Osteoblast (primary cell): ENCODE measurements at regions not wholly inside any gene's neighbourhood (a gene's known extent, or its start where the extent isn't known, plus 50 kb on each side); places are given as distances from the start of the nearest gene placed in this dataset.
A peak's percentile ranks its signal among the peaks of the same experiment; 100 is the strongest.

Experiments
- DNase-seq: peaks from one replicate; pipeline ENCODE4 v3.0.0; 2011; ENCODE audit warnings: low spot score, mixed read lengths; ENCODE audit not compliant: insufficient read length; ENCODE audit errors: missing footprints
- H2AFZ ChIP-seq: 2 replicates; pipeline ENCODE4 v1.6.0; 2011; ENCODE audit warnings: mild to moderate bottlenecking, low read length
- H3K27ac ChIP-seq: 2 replicates; pipeline ENCODE4 v1.5.1; 2011; ENCODE audit warnings: mild to moderate bottlenecking, low read depth, low read length, moderate library complexity
- H3K27me3 ChIP-seq: 2 replicates; pipeline ENCODE4 v1.6.0; 2012; ENCODE audit warnings: mild to moderate bottlenecking, control low read depth, inconsistent platforms, low read length, moderate library complexity; ENCODE audit not compliant: insufficient read depth
- H3K36me3 ChIP-seq: 2 replicates; pipeline ENCODE4 v1.5.1; 2011; ENCODE audit warnings: mild to moderate bottlenecking, low read length, control low read depth, moderate library complexity; ENCODE audit not compliant: insufficient read depth
- H3K4me1 ChIP-seq: 2 replicates; pipeline ENCODE4 v1.5.1; 2011; ENCODE audit warnings: mild to moderate bottlenecking, low read length, control low read depth, moderate library complexity; ENCODE audit not compliant: insufficient read depth
- H3K4me2 ChIP-seq: 2 replicates; pipeline ENCODE4 v1.6.0; 2011; ENCODE audit warnings: mild to moderate bottlenecking, low read length; ENCODE audit not compliant: insufficient read depth
- H3K4me3 ChIP-seq: fragments of 200-600 bp; sonication (generic); 3 replicates; pipeline ENCODE4 v1.5.1; 2012; ENCODE audit warnings: mild to moderate bottlenecking, low read length, inconsistent platforms; ENCODE audit not compliant: insufficient read depth
- H3K79me2 ChIP-seq: 2 replicates; pipeline ENCODE4 v1.6.0; 2012; ENCODE audit warnings: mild to moderate bottlenecking, low read length, control low read depth, inconsistent platforms; ENCODE audit not compliant: insufficient read depth
- H3K9me3 ChIP-seq: 2 replicates; pipeline ENCODE4 v1.5.1; 2011; ENCODE audit warnings: low read depth, low read length, control low read depth
- H4K20me1 ChIP-seq: 2 replicates; pipeline ENCODE4 v1.6.0; 2012; ENCODE audit warnings: mild to moderate bottlenecking, low read length, control low read depth; ENCODE audit not compliant: insufficient read depth
- CTCF ChIP-seq: IDR thresholded peaks from 2 replicates; pipeline ENCODE4 v1.5.1; 2011; ENCODE audit warnings: mild to moderate bottlenecking, low read depth, low read length, moderate library complexity; ENCODE audit errors: extremely low read depth

- no peak for TF ChIP-seq CTCF
- H3K27ac ChIP-seq = peak overlapping the region; percentile 72
- no peak overlapping the region for H3K4me2 ChIP-seq
These were observed 168.7 kb upstream of the ITGB1 start for GRCh38 chr10:33126742-33127141.

GRCh38 chr10:33125522-33126517 lies 167.8 kb upstream of the ITGB1 start:
- DNase-seq = peak; percentile 75
- H3K79me2 ChIP-seq = no peaks in the 10 kb centered on the region
- H4K20me1 ChIP-seq = no peaks in the 10 kb centered on the region
- H2AFZ ChIP-seq = peak overlapping the region; percentile 83
- no peak for TF ChIP-seq CTCF
- peak overlapping the region; percentile 11 for H3K4me2 ChIP-seq
- no peaks in the 10 kb centered on the region for H3K9me3 ChIP-seq
- no peaks in the 10 kb centered on the region for H3K27me3 ChIP-seq
- peaks cover 54% of the 10 kb centered on the region for H3K4me1 ChIP-seq
- H3K27ac ChIP-seq = peak overlapping the region; percentile 72
- H3K36me3 ChIP-seq = no peaks in the 10 kb centered on the region
- no peak overlapping the region for H3K4me3 ChIP-seq

More at GRCh38 chr10:33126742-33127141, 168.7 kb upstream of the ITGB1 start:
- H3K9me3 ChIP-seq = no peaks in the 10 kb centered on the region
- no peaks in the 10 kb centered on the region for H3K27me3 ChIP-seq
- no peak for DNase-seq
- H3K4me1 ChIP-seq = peaks cover 47% of the 10 kb centered on the region
- no peak overlapping the region for H3K4me3 ChIP-seq
- H2AFZ ChIP-seq = no peak overlapping the region
- H3K79me2 ChIP-seq = no peaks in the 10 kb centered on the region
- H3K36me3 ChIP-seq = no peaks in the 10 kb centered on the region
- no peaks in the 10 kb centered on the region for H4K20me1 ChIP-seq

- Histone ChIP-seq H3K4me1 (peaks cover 47% of the 10 kb centered on the region), H3K4me3 (no peak overlapping the region), H3K9me3 (no peaks in the 10 kb centered on the region), H4K20me1 (no peaks in the 10 kb centered on the region), H3K36me3 (no peaks in the 10 kb centered on the region), H3K27ac (no peak overlapping the region), H3K27me3 (no peaks in the 10 kb centered on the region), H3K4me2 (no peak overlapping the region), H3K79me2 (no peaks in the 10 kb centered on the region), H2AFZ (no peak overlapping the region)
- DNase-seq = no peak
- no peak for TF ChIP-seq CTCF
These were observed 167.1 kb upstream of the ITGB1 start for GRCh38 chr10:33125111-33125510.

GRCh38 chr10:33123680-33124079 lies 165.7 kb upstream of the ITGB1 start:
- Histone ChIP-seq H3K9me3 (no peaks in the 10 kb centered on the region), H3K27me3 (no peaks in the 10 kb centered on the region)
- TF ChIP-seq CTCF = no peak

More at GRCh38 chr10:33123680-33124079, 165.7 kb upstream of the ITGB1 start:
- H3K4me3 ChIP-seq = no peak overlapping the region
- H3K79me2 ChIP-seq = no peaks in the 10 kb centered on the region
- no peaks in the 10 kb centered on the region for H3K36me3 ChIP-seq
- no peak overlapping the region for H3K4me2 ChIP-seq
- no peak overlapping the region for H3K27ac ChIP-seq
- H3K4me1 ChIP-seq = peaks cover 33% of the 10 kb centered on the region
- H4K20me1 ChIP-seq = no peaks in the 10 kb centered on the region
- no peak overlapping the region for H2AFZ ChIP-seq
- no peak for DNase-seq
